ENCODE measurements at regions not wholly inside any gene's neighbourhood (a gene's known extent, or its start where the extent isn't known, plus 50 kb on each side); places are given as distances from the start of the nearest gene placed in this dataset.
"Not testable (repeated sequence)": the region's sequence is repeated elsewhere in the genome, so short reads cannot be mapped to it uniquely, and the experiment has no call there.

GRCh38 chr16:58807276-58807675 is 73.2 kb upstream of the GOT2 start:
- Histone ChIP-seq H3K27me3 (ENCODE audit: control insufficient read depth, insufficient read depth, low read length) (no peaks in the 10 kb centered on the region), H3K36me3 (ENCODE audit: control insufficient read depth, insufficient read depth, low read length) (no peaks in the 10 kb centered on the region), H3K4me3 (ENCODE audit: low read depth, low read length) (no peak overlapping the region)
- TF ChIP-seq CTCF (IDR thresholded peaks at IDR 0.05; ENCODE audit: insufficient read depth, low read length, severe bottlenecking), result no peak
- no peak for DNase-seq (ENCODE audit: low read depth)
- FAIRE-seq, result no peak

- FAIRE-seq (no peak), DNase-seq (ENCODE audit: low read depth) (no peak)
- Histone ChIP-seq H3K36me3 (ENCODE audit: control insufficient read depth, insufficient read depth, low read length) (no peaks in the 10 kb centered on the region), H3K4me3 (ENCODE audit: low read depth, low read length) (no peak overlapping the region), H3K27me3 (ENCODE audit: control insufficient read depth, insufficient read depth, low read length) (no peaks in the 10 kb centered on the region)
- no peak for TF ChIP-seq CTCF (IDR thresholded peaks at IDR 0.05; ENCODE audit: insufficient read depth, low read length, severe bottlenecking)
Observed at GRCh38 chr16:58801838-58802237, 67.7 kb upstream of the GOT2 start.

GRCh38 chr16:58797137-58797801 is 63.2 kb upstream of the GOT2 start:
- H3K36me3 ChIP-seq (ENCODE audit: control insufficient read depth, insufficient read depth, low read length), result no peaks in the 10 kb centered on the region
- no peaks in the 10 kb centered on the region for H3K27me3 ChIP-seq (ENCODE audit: control insufficient read depth, insufficient read depth, low read length)
- DNase-seq (ENCODE audit: low read depth) (no peak), FAIRE-seq (no peak)
- TF ChIP-seq CTCF (IDR thresholded peaks at IDR 0.05; ENCODE audit: insufficient read depth, low read length, severe bottlenecking), result no peak
- no peak overlapping the region for H3K4me3 ChIP-seq (ENCODE audit: low read depth, low read length)

- DNase-seq (ENCODE audit: low read depth) (no peak), FAIRE-seq (no peak)
- Histone ChIP-seq H3K36me3 (ENCODE audit: control insufficient read depth, insufficient read depth, low read length) (no peaks in the 10 kb centered on the region), H3K27me3 (ENCODE audit: control insufficient read depth, insufficient read depth, low read length) (no peaks in the 10 kb centered on the region), H3K4me3 (ENCODE audit: low read depth, low read length) (no peak overlapping the region)
- no peak for TF ChIP-seq CTCF (IDR thresholded peaks at IDR 0.05; ENCODE audit: insufficient read depth, low read length, severe bottlenecking)
Observed at GRCh38 chr16:58793366-58793765, 59.2 kb upstream of the GOT2 start.

GRCh38 chr16:58792188-58792587 is 58.1 kb upstream of the GOT2 start:
- no peak for FAIRE-seq
- no peak for DNase-seq (ENCODE audit: low read depth)
- no peak overlapping the region for H3K4me3 ChIP-seq (ENCODE audit: low read depth, low read length)
- H3K36me3 ChIP-seq (ENCODE audit: control insufficient read depth, insufficient read depth, low read length), result no peaks in the 10 kb centered on the region
- no peaks in the 10 kb centered on the region for H3K27me3 ChIP-seq (ENCODE audit: control insufficient read depth, insufficient read depth, low read length)
- no peak for TF ChIP-seq CTCF (IDR thresholded peaks at IDR 0.05; ENCODE audit: insufficient read depth, low read length, severe bottlenecking)

- not testable (repeated sequence) for H3K36me3 ChIP-seq (ENCODE audit: control insufficient read depth, insufficient read depth, low read length); H3K4me3 ChIP-seq (ENCODE audit: low read depth, low read length); H3K27me3 ChIP-seq (ENCODE audit: control insufficient read depth, insufficient read depth, low read length); FAIRE-seq; DNase-seq (ENCODE audit: low read depth)
Observed at GRCh38 chr16:58790816-58791557, 56.9 kb upstream of the GOT2 start.

Measured in bronchial epithelial cell (primary cell).